HepG2 (cell line): ENCODE measurements at regions not wholly inside any gene's neighbourhood (a gene's known extent, or its start where the extent isn't known, plus 50 kb on each side); places are given as distances from the start of the nearest gene placed in this dataset.

Experiments
- ATAC-seq: fragments of 200-7000 bp; cut with Tn5 transposase; 3 replicates; pipeline ENCODE4 v1.9.1; 2020; ENCODE audit warnings: mild to moderate bottlenecking, moderate library complexity
- BruUV-seq: library from RNA; stranded (reverse); fragments of 400-500 nt; replicated peaks from 2 replicates; lab custom pipeline; 2021; lab: Mats Ljungman, UMichigan
- CTCF ChIA-PET: fragments of 300-600 bp; formaldehyde crosslinking; extraction: SDS; loops from one replicate; lab custom pipeline; 2021; ENCODE audit warnings: low total read pairs, inconsistent platforms, low intra/inter-chr PET ratio; lab: Yijun Ruan, JAX
- POLR2A ChIA-PET: fragments of 350-600 bp; sonication (Branson Sonifier 250); formaldehyde crosslinking; loops from one replicate; lab custom pipeline; 2020; ENCODE audit warnings: antibody characterized with exemption, inconsistent platforms; lab: Yijun Ruan, JAX
- DNase-seq: peaks from one replicate; pipeline ENCODE4 v3.0.0-alpha.2; 2015; ENCODE audit warnings: low spot score
- FAIRE-seq: peaks from 3 replicates; lab custom pipeline; 2011; peaks lifted over from hg19 to GRCh38; lab: Jason Lieb, UNC
- H2AFZ ChIP-seq: one replicate; pipeline ENCODE4 v1.6.1; 2011; ENCODE audit warnings: low read length, inconsistent platforms
- H3K27ac ChIP-seq: fragments of 300-600 bp; 3 replicates; pipeline ENCODE4 v1.8.0; 2011; ENCODE audit warnings: mixed run types, mild to moderate bottlenecking, mixed read lengths, low read length, inconsistent platforms; ENCODE audit not compliant: insufficient read depth; ENCODE audit errors: extremely low read length
- H3K27me3 ChIP-seq, 2 experiments: fragments of 200-600 bp in 1 of 2; 2 replicates in 1 of 2; 3 replicates in 1 of 2; pipeline versions ENCODE4 v1.6.0 to v1.8.0; 2011; ENCODE audit warnings: low read length in 2 of 2, mild to moderate bottlenecking in 2 of 2, moderate library complexity in 2 of 2, inconsistent platforms in 1 of 2; ENCODE audit not compliant: insufficient read depth in 2 of 2, control insufficient read depth in 1 of 2
- H3K36me3 ChIP-seq, 2 experiments: fragments of 200-600 bp in 1 of 2; replicated peaks in 1 of 2; 2 replicates in 1 of 2; 3 replicates in 1 of 2; pipeline versions ENCODE4 v1.5.1 to v1.8.0; 2011; ENCODE audit warnings: low read length in 2 of 2, inconsistent platforms in 1 of 2; ENCODE audit not compliant: insufficient read depth in 2 of 2, control insufficient read depth in 1 of 2
- H3K4me1 ChIP-seq: 2 replicates; pipeline ENCODE4 v1.5.1; 2012; ENCODE audit warnings: low read length, inconsistent platforms; ENCODE audit not compliant: insufficient read depth
- H3K4me2 ChIP-seq: 2 replicates; pipeline ENCODE4 v1.6.0; 2011; ENCODE audit warnings: low read depth, low read length, inconsistent platforms
- H3K4me3 ChIP-seq, 3 experiments: fragments of 200-600 bp in 1 of 3; sonication (generic), shearing (Covaris generic) in 1 of 3; replicated peaks in 1 of 3; 2 replicates each; pipeline ENCODE4 v1.5.1; 2011 to 2016; ENCODE audit warnings: low read length in 3 of 3, inconsistent platforms in 2 of 3, low read depth in 2 of 3, mild to moderate bottlenecking in 2 of 3, control low read depth in 1 of 3, mixed read lengths in 1 of 3; ENCODE audit not compliant: insufficient read depth in 1 of 3
- H3K79me2 ChIP-seq: one replicate; pipeline ENCODE4 v1.6.1; 2011; ENCODE audit warnings: low read length, inconsistent platforms; ENCODE audit not compliant: insufficient read depth
- H3K9ac ChIP-seq: 2 replicates; pipeline ENCODE4 v1.6.0; 2011; ENCODE audit warnings: mild to moderate bottlenecking, low read depth, low read length, inconsistent platforms; ENCODE audit not compliant: insufficient read depth
- H3K9me3 ChIP-seq: 2 replicates; pipeline ENCODE4 v1.5.1; 2012; ENCODE audit warnings: mild to moderate bottlenecking, low read length
- H4K20me1 ChIP-seq: 2 replicates; pipeline ENCODE4 v1.6.0; 2011; ENCODE audit warnings: inconsistent platforms, mild to moderate bottlenecking, low read length, moderate library complexity; ENCODE audit not compliant: insufficient read depth
- ATF7-NPFF ChIP-seq: sonication (generic); formaldehyde crosslinking; IDR thresholded peaks from 2 replicates; pipeline ENCODE4 v1.8.1; 2023; ENCODE audit warnings: mild to moderate bottlenecking, low read depth, missing genetic modification reagents, moderate library complexity
- GABPA ChIP-seq, 2 experiments: IDR thresholded peaks; 2 replicates each; pipeline ENCODE4 v1.6.1; 2011 to 2016; ENCODE audit warnings: low read depth in 2 of 2, low read length in 1 of 2, missing biosample characterization in 1 of 2, missing genetic modification characterization in 1 of 2
- NFKB2 ChIP-seq: sonication (generic); formaldehyde crosslinking; IDR thresholded peaks from 2 replicates; pipeline ENCODE4 v1.4.0; 2020; ENCODE audit warnings: missing genetic modification reagents, borderline replicate concordance
- NR2F6 ChIP-seq, 2 experiments: IDR thresholded peaks; 2 replicates each; pipeline ENCODE4 v1.6.1; 2016; ENCODE audit warnings: antibody characterized with exemption in 1 of 2, mild to moderate bottlenecking in 1 of 2
- RXRA ChIP-seq: sonication (generic); formaldehyde crosslinking; IDR thresholded peaks from 2 replicates; pipeline ENCODE4 v1.5.1; 2020; ENCODE audit warnings: missing genetic modification reagents
- TOE1 ChIP-seq: sonication (generic); formaldehyde crosslinking; IDR thresholded peaks from 2 replicates; pipeline ENCODE4 v1.4.0; 2020; ENCODE audit warnings: mild to moderate bottlenecking, missing genetic modification reagents
- ZMYM4 ChIP-seq: sonication (generic); formaldehyde crosslinking; IDR thresholded peaks from 2 replicates; pipeline ENCODE4 v1.8.1; 2023; ENCODE audit warnings: mild to moderate bottlenecking, missing genetic modification reagents
- ZNF121 ChIP-seq: sonication (generic); formaldehyde crosslinking; IDR thresholded peaks from 2 replicates; pipeline ENCODE4 v1.5.0; 2020; ENCODE audit warnings: mild to moderate bottlenecking, missing genetic modification reagents
- ZSCAN22 ChIP-seq: sonication (generic); formaldehyde crosslinking; IDR thresholded peaks from 2 replicates; pipeline ENCODE4 v1.4.0; 2020; ENCODE audit warnings: mild to moderate bottlenecking, missing genetic modification reagents
- in situ Hi-C: cut with HindIII; loops from 2 replicates; pipeline ENCODE4 v1.10.0; 2017; ENCODE audit warnings: low pct_unique_long_range_greater_than_20kb; ENCODE audit not compliant: extremely low pct_ligation_motif_present
- intact Hi-C: fragments of 100-400 bp; cut with micrococcal nuclease; formaldehyde crosslinking; loops from one replicate; pipeline ENCODE4 v1.10.0; 2022; ENCODE audit not compliant: unreplicated experiment
- TF ChIP-seq, protein P1 (sequence below): sonication (generic); formaldehyde crosslinking; IDR thresholded peaks from 2 replicates; pipeline ENCODE4 v1.5.0; 2020; ENCODE audit warnings: mild to moderate bottlenecking, missing genetic modification reagents, borderline replicate concordance
- TF ChIP-seq, protein P2 (sequence below): sonication (generic); formaldehyde crosslinking; IDR thresholded peaks from 2 replicates; pipeline ENCODE4 v1.5.1; 2020; ENCODE audit warnings: mild to moderate bottlenecking, moderate library complexity, missing genetic modification reagents
- TF ChIP-seq, protein P3 (sequence below): sonication (generic); formaldehyde crosslinking; IDR thresholded peaks from 2 replicates; pipeline ENCODE4 v1.4.0; 2020; ENCODE audit warnings: mild to moderate bottlenecking, low read depth, missing genetic modification reagents

- Histone ChIP-seq H3K9me3 (no peaks in the 10 kb centered on the region), H3K27me3 (no peaks in the 10 kb centered on the region), H3K4me3 (no peak overlapping the region), H3K9ac (no peak overlapping the region), H3K27ac (no peak overlapping the region), H3K4me1 (no peaks in the 10 kb centered on the region), H3K79me2 (no peaks in the 10 kb centered on the region), H3K36me3 (no peaks in the 10 kb centered on the region), H3K4me2 (no peak overlapping the region), H2AFZ (no peak overlapping the region), H4K20me1 (no peaks in the 10 kb centered on the region)
- in situ Hi-C loops (no loop called here), intact Hi-C loops (no loop called here)
- ChIA-PET CTCF (no interaction called here), POLR2A (no interaction called here)
- BruUV-seq: no TSS peak
- no peak for ATAC-seq
- FAIRE-seq: no peak
- no peak for DNase-seq
- no peak for TF ChIP-seq TOE1
- TF ChIP-seq NR2F6 (IDR thresholded peaks at IDR 0.05): no peak
- TF ChIP-seq NR2F6 (CRISPR knock-in tag; IDR thresholded peaks at IDR 0.05): no peak
- TF ChIP-seq NFKB2: no peak
- no peak for TF ChIP-seq RXRA (CRISPR knock-in tag)
- no peak for TF ChIP-seq ZNF121 (CRISPR knock-in tag)
- TF ChIP-seq, protein P1, sequence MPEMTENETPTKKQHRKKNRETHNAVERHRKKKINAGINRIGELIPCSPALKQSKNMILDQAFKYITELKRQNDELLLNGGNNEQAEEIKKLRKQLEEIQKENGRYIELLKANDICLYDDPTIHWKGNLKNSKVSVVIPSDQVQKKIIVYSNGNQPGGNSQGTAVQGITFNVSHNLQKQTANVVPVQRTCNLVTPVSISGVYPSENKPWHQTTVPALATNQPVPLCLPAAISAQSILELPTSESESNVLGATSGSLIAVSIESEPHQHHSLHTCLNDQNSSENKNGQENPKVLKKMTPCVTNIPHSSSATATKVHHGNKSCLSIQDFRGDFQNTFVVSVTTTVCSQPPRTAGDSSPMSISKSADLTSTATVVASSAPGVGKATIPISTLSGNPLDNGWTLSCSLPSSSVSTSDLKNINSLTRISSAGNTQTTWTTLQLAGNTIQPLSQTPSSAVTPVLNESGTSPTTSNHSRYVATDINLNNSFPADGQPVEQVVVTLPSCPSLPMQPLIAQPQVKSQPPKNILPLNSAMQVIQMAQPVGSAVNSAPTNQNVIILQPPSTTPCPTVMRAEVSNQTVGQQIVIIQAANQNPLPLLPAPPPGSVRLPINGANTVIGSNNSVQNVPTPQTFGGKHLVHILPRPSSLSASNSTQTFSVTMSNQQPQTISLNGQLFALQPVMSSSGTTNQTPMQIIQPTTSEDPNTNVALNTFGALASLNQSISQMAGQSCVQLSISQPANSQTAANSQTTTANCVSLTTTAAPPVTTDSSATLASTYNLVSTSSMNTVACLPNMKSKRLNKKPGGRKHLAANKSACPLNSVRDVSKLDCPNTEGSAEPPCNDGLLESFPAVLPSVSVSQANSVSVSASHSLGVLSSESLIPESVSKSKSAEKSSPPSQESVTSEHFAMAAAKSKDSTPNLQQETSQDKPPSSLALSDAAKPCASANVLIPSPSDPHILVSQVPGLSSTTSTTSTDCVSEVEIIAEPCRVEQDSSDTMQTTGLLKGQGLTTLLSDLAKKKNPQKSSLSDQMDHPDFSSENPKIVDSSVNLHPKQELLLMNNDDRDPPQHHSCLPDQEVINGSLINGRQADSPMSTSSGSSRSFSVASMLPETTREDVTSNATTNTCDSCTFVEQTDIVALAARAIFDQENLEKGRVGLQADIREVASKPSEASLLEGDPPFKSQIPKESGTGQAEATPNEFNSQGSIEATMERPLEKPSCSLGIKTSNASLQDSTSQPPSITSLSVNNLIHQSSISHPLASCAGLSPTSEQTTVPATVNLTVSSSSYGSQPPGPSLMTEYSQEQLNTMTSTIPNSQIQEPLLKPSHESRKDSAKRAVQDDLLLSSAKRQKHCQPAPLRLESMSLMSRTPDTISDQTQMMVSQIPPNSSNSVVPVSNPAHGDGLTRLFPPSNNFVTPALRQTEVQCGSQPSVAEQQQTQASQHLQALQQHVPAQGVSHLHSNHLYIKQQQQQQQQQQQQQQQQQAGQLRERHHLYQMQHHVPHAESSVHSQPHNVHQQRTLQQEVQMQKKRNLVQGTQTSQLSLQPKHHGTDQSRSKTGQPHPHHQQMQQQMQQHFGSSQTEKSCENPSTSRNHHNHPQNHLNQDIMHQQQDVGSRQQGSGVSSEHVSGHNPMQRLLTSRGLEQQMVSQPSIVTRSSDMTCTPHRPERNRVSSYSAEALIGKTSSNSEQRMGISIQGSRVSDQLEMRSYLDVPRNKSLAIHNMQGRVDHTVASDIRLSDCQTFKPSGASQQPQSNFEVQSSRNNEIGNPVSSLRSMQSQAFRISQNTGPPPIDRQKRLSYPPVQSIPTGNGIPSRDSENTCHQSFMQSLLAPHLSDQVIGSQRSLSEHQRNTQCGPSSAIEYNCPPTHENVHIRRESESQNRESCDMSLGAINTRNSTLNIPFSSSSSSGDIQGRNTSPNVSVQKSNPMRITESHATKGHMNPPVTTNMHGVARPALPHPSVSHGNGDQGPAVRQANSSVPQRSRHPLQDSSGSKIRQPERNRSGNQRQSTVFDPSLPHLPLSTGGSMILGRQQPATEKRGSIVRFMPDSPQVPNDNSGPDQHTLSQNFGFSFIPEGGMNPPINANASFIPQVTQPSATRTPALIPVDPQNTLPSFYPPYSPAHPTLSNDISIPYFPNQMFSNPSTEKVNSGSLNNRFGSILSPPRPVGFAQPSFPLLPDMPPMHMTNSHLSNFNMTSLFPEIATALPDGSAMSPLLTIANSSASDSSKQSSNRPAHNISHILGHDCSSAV (CRISPR knock-in tag): no peak
- no peak for TF ChIP-seq ZMYM4 (CRISPR knock-in tag)
- TF ChIP-seq, protein P2, sequence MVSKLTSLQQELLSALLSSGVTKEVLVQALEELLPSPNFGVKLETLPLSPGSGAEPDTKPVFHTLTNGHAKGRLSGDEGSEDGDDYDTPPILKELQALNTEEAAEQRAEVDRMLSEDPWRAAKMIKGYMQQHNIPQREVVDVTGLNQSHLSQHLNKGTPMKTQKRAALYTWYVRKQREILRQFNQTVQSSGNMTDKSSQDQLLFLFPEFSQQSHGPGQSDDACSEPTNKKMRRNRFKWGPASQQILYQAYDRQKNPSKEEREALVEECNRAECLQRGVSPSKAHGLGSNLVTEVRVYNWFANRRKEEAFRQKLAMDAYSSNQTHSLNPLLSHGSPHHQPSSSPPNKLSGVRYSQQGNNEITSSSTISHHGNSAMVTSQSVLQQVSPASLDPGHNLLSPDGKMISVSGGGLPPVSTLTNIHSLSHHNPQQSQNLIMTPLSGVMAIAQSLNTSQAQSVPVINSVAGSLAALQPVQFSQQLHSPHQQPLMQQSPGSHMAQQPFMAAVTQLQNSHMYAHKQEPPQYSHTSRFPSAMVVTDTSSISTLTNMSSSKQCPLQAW (CRISPR knock-in tag): no peak
- no peak for TF ChIP-seq GABPA (IDR thresholded peaks at IDR 0.05; ENCODE audit: low read depth, low read length)
- TF ChIP-seq GABPA (CRISPR knock-in tag; IDR thresholded peaks at IDR 0.05; ENCODE audit: low read depth): no peak
- no peak for TF ChIP-seq ZSCAN22
- no peak for TF ChIP-seq ATF7-NPFF (CRISPR knock-in tag)
- TF ChIP-seq, protein P3, sequence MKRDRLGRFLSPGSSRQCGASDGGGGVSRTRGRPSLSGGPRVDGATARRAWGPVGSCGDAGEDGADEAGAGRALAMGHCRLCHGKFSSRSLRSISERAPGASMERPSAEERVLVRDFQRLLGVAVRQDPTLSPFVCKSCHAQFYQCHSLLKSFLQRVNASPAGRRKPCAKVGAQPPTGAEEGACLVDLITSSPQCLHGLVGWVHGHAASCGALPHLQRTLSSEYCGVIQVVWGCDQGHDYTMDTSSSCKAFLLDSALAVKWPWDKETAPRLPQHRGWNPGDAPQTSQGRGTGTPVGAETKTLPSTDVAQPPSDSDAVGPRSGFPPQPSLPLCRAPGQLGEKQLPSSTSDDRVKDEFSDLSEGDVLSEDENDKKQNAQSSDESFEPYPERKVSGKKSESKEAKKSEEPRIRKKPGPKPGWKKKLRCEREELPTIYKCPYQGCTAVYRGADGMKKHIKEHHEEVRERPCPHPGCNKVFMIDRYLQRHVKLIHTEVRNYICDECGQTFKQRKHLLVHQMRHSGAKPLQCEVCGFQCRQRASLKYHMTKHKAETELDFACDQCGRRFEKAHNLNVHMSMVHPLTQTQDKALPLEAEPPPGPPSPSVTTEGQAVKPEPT (CRISPR knock-in tag): no peak
These were observed 345.9 kb downstream of the EFNA5 start for GRCh38 chr5:107324809-107325208.
